Chondrocyte (in vitro differentiated cells): ENCODE measurements at regions not wholly inside any gene's neighbourhood (a gene's known extent, or its start where the extent isn't known, plus 50 kb on each side); places are given as distances from the start of the nearest gene placed in this dataset.
"Not testable (repeated sequence)": the region's sequence is repeated elsewhere in the genome, so short reads cannot be mapped to it uniquely, and the experiment has no call there.

ENCODE experiments used
- DNase-seq: peaks from one replicate; pipeline ENCODE4 v3.0.0; 2021; ENCODE audit warnings: mixed read lengths, low spot score
- H3K27ac Mint-ChIP-seq: one replicate; pipeline ENCODE4 v1.8.0; 2021; ENCODE audit warnings: mild to moderate bottlenecking, moderate library complexity, mixed read lengths; ENCODE audit not compliant: unreplicated experiment
- H3K27me3 Mint-ChIP-seq: 2 replicates; pipeline ENCODE4 v1.8.0; 2021; ENCODE audit warnings: low read depth, mixed read lengths
- H3K36me3 Mint-ChIP-seq: 2 replicates; pipeline ENCODE4 v1.8.0; 2021; ENCODE audit warnings: low read depth, mixed read lengths
- H3K4me1 Mint-ChIP-seq: 2 replicates; pipeline ENCODE4 v1.8.0; 2021; ENCODE audit warnings: low read depth, mild to moderate bottlenecking, mixed read lengths
- H3K4me3 Mint-ChIP-seq: one replicate; pipeline ENCODE4 v1.8.0; 2021; ENCODE audit warnings: mild to moderate bottlenecking, moderate library complexity, mixed read lengths; ENCODE audit not compliant: unreplicated experiment
- H3K9me3 Mint-ChIP-seq: 2 replicates; pipeline ENCODE4 v1.8.0; 2021; ENCODE audit warnings: low read depth, mixed read lengths
- CTCF ChIP-seq: fragments of 200-600 bp; sonication (generic); IDR thresholded peaks from 2 replicates; pipeline ENCODE4 v1.5.0; 2021; ENCODE audit warnings: antibody characterized with exemption, mild to moderate bottlenecking, moderate library complexity

DNA sequence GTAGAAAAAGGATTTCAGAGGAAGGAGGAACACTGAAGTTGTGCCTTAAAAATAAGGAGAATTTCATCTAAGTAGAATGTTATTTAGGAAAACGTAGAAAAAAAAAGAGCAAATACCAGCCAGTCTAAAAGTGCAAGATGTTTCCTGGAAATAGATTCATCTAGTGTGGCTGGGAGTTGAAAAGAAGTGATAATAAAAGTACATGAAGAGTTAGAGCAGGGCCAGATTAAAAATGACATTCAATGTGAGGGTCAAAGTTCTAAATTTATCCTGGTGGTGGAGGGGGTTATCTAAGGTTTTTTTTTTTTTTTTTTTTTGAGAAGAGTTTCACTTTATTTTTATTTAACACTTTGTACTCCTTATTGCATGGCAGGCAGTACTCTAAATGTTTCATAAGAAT, 289.3 kb downstream of the MDFIC start:
- peaks cover 5% of the 10 kb centered on the region for H3K9me3 Mint-ChIP-seq

GRCh38 chr7:115210552-115210951, 288.7 kb downstream of the MDFIC start:
- no peaks in the 10 kb centered on the region for H3K4me1 Mint-ChIP-seq
- no peak for TF ChIP-seq CTCF

More for the DNA sequence above, 289.3 kb downstream of the MDFIC start:
- no peaks in the 10 kb centered on the region for H3K27me3 Mint-ChIP-seq
- no peak overlapping the region for H3K4me3 Mint-ChIP-seq
- no peaks in the 10 kb centered on the region for H3K4me1 Mint-ChIP-seq
- no peak overlapping the region for H3K27ac Mint-ChIP-seq
- no peak for TF ChIP-seq CTCF
- no peak for DNase-seq
- peaks cover 2% of the 10 kb centered on the region for H3K36me3 Mint-ChIP-seq

GRCh38 chr7:115208710-115209560, 287.0 kb downstream of the MDFIC start:
- DNase-seq, result no peak
- H3K36me3 Mint-ChIP-seq, result peaks cover 2% of the 10 kb centered on the region
- H3K27ac Mint-ChIP-seq, result no peak overlapping the region
- H3K27me3 Mint-ChIP-seq, result no peaks in the 10 kb centered on the region
- TF ChIP-seq CTCF, result no peak
- H3K4me3 Mint-ChIP-seq, result no peak overlapping the region
- H3K4me1 Mint-ChIP-seq, result no peaks in the 10 kb centered on the region
- H3K9me3 Mint-ChIP-seq, result peaks cover 9% of the 10 kb centered on the region

More at GRCh38 chr7:115210552-115210951, 288.7 kb downstream of the MDFIC start:
- Mint-ChIP-seq H3K9me3 (peaks cover 9% of the 10 kb centered on the region), H3K27ac (no peak overlapping the region), H3K27me3 (no peaks in the 10 kb centered on the region), H3K4me3 (no peak overlapping the region), H3K36me3 (peaks cover 2% of the 10 kb centered on the region)
- DNase-seq, result no peak

- not testable (repeated sequence) for H3K27ac Mint-ChIP-seq, DNase-seq, H3K36me3 Mint-ChIP-seq, H3K27me3 Mint-ChIP-seq, H3K9me3 Mint-ChIP-seq, H3K4me3 Mint-ChIP-seq, H3K4me1 Mint-ChIP-seq
These were observed 284.5 kb downstream of the MDFIC start for GRCh38 chr7:115206374-115206773.

- Mint-ChIP-seq H3K27ac (no peak overlapping the region), H3K36me3 (no peaks in the 10 kb centered on the region), H3K27me3 (no peaks in the 10 kb centered on the region), H3K4me1 (no peaks in the 10 kb centered on the region), H3K9me3 (no peaks in the 10 kb centered on the region), H3K4me3 (no peak overlapping the region)
- DNase-seq, result no peak
- TF ChIP-seq CTCF, result no peak
These were observed 276.2 kb downstream of the MDFIC start for GRCh38 chr7:115198143-115198542.

- no peak overlapping the region for H3K4me3 Mint-ChIP-seq
- H3K27ac Mint-ChIP-seq, result no peak overlapping the region
- no peaks in the 10 kb centered on the region for H3K36me3 Mint-ChIP-seq
- H3K9me3 Mint-ChIP-seq, result no peaks in the 10 kb centered on the region
- no peak for TF ChIP-seq CTCF
- no peak for DNase-seq
- no peaks in the 10 kb centered on the region for H3K4me1 Mint-ChIP-seq
- H3K27me3 Mint-ChIP-seq, result no peaks in the 10 kb centered on the region
These were observed 273.3 kb downstream of the MDFIC start for GRCh38 chr7:115195208-115195607.
